ENCODE measurements at regions not wholly inside any gene's neighbourhood (a gene's known extent, or its start where the extent isn't known, plus 50 kb on each side); places are given as distances from the start of the nearest gene placed in this dataset.

DNA sequence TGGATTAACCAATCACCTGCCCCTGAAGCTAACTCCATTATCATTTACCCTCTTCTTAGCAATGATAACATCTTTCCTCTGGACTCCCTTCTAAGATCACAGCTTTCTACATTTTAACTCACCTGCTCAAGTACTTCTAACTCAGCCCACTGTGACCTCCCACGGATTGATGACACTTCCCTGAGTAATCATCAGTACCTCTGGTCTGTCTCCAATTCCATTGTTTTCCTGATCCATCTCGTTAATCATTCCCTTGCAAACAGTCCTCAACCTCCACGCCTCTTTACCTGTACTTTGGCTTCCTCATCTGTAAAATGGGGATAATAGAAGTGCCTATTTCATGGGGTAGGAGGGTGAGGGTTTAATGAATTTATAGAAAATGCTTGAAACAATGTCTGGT, 195.3 kb upstream of the APP start:
- no peak for TF ChIP-seq YY1 (IDR thresholded peaks at IDR 0.05; ENCODE audit: low read depth)
- TF ChIP-seq, protein P1, sequence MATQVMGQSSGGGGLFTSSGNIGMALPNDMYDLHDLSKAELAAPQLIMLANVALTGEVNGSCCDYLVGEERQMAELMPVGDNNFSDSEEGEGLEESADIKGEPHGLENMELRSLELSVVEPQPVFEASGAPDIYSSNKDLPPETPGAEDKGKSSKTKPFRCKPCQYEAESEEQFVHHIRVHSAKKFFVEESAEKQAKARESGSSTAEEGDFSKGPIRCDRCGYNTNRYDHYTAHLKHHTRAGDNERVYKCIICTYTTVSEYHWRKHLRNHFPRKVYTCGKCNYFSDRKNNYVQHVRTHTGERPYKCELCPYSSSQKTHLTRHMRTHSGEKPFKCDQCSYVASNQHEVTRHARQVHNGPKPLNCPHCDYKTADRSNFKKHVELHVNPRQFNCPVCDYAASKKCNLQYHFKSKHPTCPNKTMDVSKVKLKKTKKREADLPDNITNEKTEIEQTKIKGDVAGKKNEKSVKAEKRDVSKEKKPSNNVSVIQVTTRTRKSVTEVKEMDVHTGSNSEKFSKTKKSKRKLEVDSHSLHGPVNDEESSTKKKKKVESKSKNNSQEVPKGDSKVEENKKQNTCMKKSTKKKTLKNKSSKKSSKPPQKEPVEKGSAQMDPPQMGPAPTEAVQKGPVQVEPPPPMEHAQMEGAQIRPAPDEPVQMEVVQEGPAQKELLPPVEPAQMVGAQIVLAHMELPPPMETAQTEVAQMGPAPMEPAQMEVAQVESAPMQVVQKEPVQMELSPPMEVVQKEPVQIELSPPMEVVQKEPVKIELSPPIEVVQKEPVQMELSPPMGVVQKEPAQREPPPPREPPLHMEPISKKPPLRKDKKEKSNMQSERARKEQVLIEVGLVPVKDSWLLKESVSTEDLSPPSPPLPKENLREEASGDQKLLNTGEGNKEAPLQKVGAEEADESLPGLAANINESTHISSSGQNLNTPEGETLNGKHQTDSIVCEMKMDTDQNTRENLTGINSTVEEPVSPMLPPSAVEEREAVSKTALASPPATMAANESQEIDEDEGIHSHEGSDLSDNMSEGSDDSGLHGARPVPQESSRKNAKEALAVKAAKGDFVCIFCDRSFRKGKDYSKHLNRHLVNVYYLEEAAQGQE (IDR thresholded peaks at IDR 0.05; ENCODE audit: low read depth) = no peak
- TF ChIP-seq, protein P2, sequence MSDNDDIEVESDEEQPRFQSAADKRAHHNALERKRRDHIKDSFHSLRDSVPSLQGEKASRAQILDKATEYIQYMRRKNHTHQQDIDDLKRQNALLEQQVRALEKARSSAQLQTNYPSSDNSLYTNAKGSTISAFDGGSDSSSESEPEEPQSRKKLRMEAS (IDR thresholded peaks at IDR 0.05) = no peak
- TF ChIP-seq RAD21 (IDR thresholded peaks at IDR 0.05; ENCODE audit: low read depth) = no peak
- TF ChIP-seq TEAD4 (IDR thresholded peaks at IDR 0.05) = no peak
- TF ChIP-seq TAF1 (IDR thresholded peaks at IDR 0.05; ENCODE audit: low read depth) = no peak
- no peak for TF ChIP-seq CEBPB (IDR thresholded peaks at IDR 0.05)
- TF ChIP-seq ZBTB7A (IDR thresholded peaks at IDR 0.05; ENCODE audit: low read depth) = no peak
- TF ChIP-seq EGR1 (IDR thresholded peaks at IDR 0.05) = no peak
- TF ChIP-seq NFIC (IDR thresholded peaks at IDR 0.05) = no peak
- TF ChIP-seq, protein P3, sequence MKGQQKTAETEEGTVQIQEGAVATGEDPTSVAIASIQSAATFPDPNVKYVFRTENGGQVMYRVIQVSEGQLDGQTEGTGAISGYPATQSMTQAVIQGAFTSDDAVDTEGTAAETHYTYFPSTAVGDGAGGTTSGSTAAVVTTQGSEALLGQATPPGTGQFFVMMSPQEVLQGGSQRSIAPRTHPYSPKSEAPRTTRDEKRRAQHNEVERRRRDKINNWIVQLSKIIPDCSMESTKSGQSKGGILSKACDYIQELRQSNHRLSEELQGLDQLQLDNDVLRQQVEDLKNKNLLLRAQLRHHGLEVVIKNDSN (IDR thresholded peaks at IDR 0.05) = no peak
- TF ChIP-seq EP300 (IDR thresholded peaks at IDR 0.05; ENCODE audit: borderline replicate concordance) = no peak
- TF ChIP-seq TCF12 (IDR thresholded peaks at IDR 0.05; ENCODE audit: low read depth) = no peak
- no peak for TF ChIP-seq FOXM1 (IDR thresholded peaks at IDR 0.05; ENCODE audit: borderline replicate concordance, low read depth)
- TF ChIP-seq CREB1 (IDR thresholded peaks at IDR 0.05; ENCODE audit: low read depth) = no peak

DNA sequence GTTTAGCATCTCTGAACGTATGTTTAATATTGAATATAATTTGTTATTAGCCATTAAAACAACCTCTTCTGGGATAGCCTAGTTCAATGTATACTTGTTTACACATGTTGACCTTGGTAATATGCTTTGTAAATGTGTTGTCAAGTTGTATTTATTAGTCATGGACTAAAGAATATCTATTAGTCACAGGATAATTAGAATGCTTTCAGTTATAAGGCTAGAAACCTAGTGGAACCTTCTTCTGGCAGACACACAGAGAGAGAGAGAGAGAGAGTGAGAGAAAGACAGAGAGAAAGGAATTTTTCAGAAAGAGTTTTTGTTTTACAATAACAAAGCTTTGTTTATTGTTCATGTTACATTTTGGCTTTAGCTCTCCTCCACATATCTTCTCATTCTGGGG, 181.1 kb upstream of the APP start:
- TF ChIP-seq CREB1 (IDR thresholded peaks at IDR 0.05; ENCODE audit: low read depth) (no peak), EGR1 (IDR thresholded peaks at IDR 0.05) (no peak), TAF1 (IDR thresholded peaks at IDR 0.05; ENCODE audit: low read depth) (no peak), TCF12 (IDR thresholded peaks at IDR 0.05; ENCODE audit: low read depth) (no peak), FOXM1 (IDR thresholded peaks at IDR 0.05; ENCODE audit: borderline replicate concordance, low read depth) (no peak), TEAD4 (IDR thresholded peaks at IDR 0.05) (no peak)

DNA sequence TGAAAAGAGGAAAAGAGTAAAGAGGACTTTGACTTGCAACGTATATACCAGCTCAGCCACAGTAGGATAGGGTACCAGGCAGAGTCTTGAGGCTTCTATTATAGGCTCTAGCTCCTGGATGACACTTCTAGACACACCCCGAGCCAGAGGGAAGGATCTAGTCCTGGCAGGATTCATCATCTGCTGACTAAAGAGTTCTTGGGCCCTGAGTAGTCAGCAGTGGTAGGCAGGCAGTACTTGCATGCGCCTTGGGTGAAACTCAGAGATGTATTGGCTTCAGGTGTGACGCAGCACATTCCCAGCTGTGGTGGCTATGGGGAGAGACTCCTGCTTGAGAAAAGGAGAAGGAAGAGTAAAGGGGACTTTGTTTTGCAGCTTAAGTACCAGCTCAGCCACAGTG, 162.3 kb upstream of the APP start:
- no peak for TF ChIP-seq FOXM1 (IDR thresholded peaks at IDR 0.05; ENCODE audit: borderline replicate concordance, low read depth)
- no peak for TF ChIP-seq RAD21 (IDR thresholded peaks at IDR 0.05; ENCODE audit: low read depth)
- TF ChIP-seq TCF12 (IDR thresholded peaks at IDR 0.05; ENCODE audit: low read depth) = no peak
- TF ChIP-seq, protein P3 (IDR thresholded peaks at IDR 0.05) = no peak
- TF ChIP-seq TAF1 (IDR thresholded peaks at IDR 0.05; ENCODE audit: low read depth) = no peak
- TF ChIP-seq NFIC (IDR thresholded peaks at IDR 0.05) = no peak
- no peak for TF ChIP-seq TEAD4 (IDR thresholded peaks at IDR 0.05)
- TF ChIP-seq, protein P1 (IDR thresholded peaks at IDR 0.05; ENCODE audit: low read depth) = no peak
- no peak for TF ChIP-seq EGR1 (IDR thresholded peaks at IDR 0.05)
- TF ChIP-seq ZBTB7A (IDR thresholded peaks at IDR 0.05; ENCODE audit: low read depth) = no peak
- TF ChIP-seq, protein P2 (IDR thresholded peaks at IDR 0.05) = no peak
- no peak for TF ChIP-seq EP300 (IDR thresholded peaks at IDR 0.05; ENCODE audit: borderline replicate concordance)
- no peak for TF ChIP-seq YY1 (IDR thresholded peaks at IDR 0.05; ENCODE audit: low read depth)
- TF ChIP-seq CEBPB (IDR thresholded peaks at IDR 0.05) = no peak
- TF ChIP-seq CREB1 (IDR thresholded peaks at IDR 0.05; ENCODE audit: low read depth) = no peak

DNA sequence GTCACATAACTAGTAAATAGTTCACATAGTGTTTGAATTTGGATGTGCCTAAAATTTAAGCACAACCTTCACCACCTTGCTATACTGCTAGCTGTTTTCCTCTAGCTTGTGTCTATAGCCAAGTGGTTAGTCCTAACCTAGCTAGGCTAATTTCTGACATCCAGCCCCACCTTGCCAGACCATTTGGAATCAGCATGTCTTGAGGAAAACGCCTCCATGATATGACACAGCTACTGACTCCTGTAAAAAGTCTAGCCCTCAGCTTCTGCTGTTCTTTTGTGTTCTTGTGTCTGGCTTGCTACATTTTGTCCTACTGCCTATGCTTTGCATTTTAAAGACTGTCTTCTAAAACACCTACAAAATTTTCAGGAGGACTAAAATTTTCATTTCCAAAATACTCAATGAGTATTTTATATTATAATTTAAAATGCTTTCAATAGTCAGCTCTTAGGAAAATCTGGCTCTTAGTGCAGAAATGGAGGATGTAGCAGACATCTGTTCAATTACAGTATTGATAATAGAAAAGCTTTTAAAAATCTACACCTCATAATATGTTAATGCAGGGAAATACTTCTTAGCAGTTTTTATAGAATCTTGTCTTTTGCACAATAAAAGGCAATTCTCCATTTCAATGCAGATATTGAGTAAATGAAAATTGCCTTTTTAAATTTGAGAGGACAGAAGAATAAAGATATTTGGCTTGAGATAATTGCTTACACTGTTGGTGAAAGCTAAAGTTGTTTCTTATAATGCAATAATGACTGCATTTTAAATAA, 160.8 kb upstream of the APP start:
- no peak for TF ChIP-seq RAD21 (IDR thresholded peaks at IDR 0.05; ENCODE audit: low read depth)
- TF ChIP-seq EP300 (IDR thresholded peaks at IDR 0.05; ENCODE audit: borderline replicate concordance) = no peak
- no peak for TF ChIP-seq CEBPB (IDR thresholded peaks at IDR 0.05)
- TF ChIP-seq EGR1 (IDR thresholded peaks at IDR 0.05) = no peak
- TF ChIP-seq TEAD4 (IDR thresholded peaks at IDR 0.05) = no peak
- no peak for TF ChIP-seq FOXM1 (IDR thresholded peaks at IDR 0.05; ENCODE audit: borderline replicate concordance, low read depth)
- no peak for TF ChIP-seq ZBTB7A (IDR thresholded peaks at IDR 0.05; ENCODE audit: low read depth)
- TF ChIP-seq, protein P1 (IDR thresholded peaks at IDR 0.05; ENCODE audit: low read depth) = no peak
- TF ChIP-seq TCF12 (IDR thresholded peaks at IDR 0.05; ENCODE audit: low read depth) = no peak
- TF ChIP-seq TAF1 (IDR thresholded peaks at IDR 0.05; ENCODE audit: low read depth) = no peak
- TF ChIP-seq, protein P2 (IDR thresholded peaks at IDR 0.05) = no peak
- TF ChIP-seq, protein P3 (IDR thresholded peaks at IDR 0.05) = no peak
- TF ChIP-seq NFIC (IDR thresholded peaks at IDR 0.05) = no peak
- no peak for TF ChIP-seq CREB1 (IDR thresholded peaks at IDR 0.05; ENCODE audit: low read depth)
- TF ChIP-seq YY1 (IDR thresholded peaks at IDR 0.05; ENCODE audit: low read depth) = no peak

Data from Ishikawa (cell line).